Prostate gland (tissue), 2 donors: ENCODE measurements at regions not wholly inside any gene's neighbourhood (a gene's known extent, or its start where the extent isn't known, plus 50 kb on each side); places are given as distances from the start of the nearest gene placed in this dataset.
"Not testable (repeated sequence)": the region's sequence is repeated elsewhere in the genome, so short reads cannot be mapped to it uniquely, and the experiment has no call there.

Experiments used
- DNase-seq: peaks from one replicate; pipeline ENCODE4 v3.0.0-alpha.2; 2019; ENCODE audit warnings: low spot score
- H3K27ac ChIP-seq, 2 donors: fragments of 200-600 bp; sonication (generic); 2 replicates each; pipeline ENCODE4 v1.5.1; 2017 to 2019
- H3K27me3 ChIP-seq: fragments of 200-600 bp; sonication (generic); replicated peaks from 2 replicates; pipeline ENCODE4 v1.5.1; 2019; ENCODE audit not compliant: insufficient read depth
- H3K36me3 ChIP-seq, 2 donors: fragments of 200-600 bp; sonication (generic); 1 replicate in 1 of 2; 2 replicates in 1 of 2; pipeline versions ENCODE4 v1.5.1 to v1.8.1; 2017 to 2019
- H3K4me1 ChIP-seq: fragments of 200-600 bp; sonication (generic); replicated peaks from 2 replicates; pipeline ENCODE4 v1.5.1; 2019
- H3K4me3 ChIP-seq, 2 donors: fragments of 200-600 bp; sonication (generic); 2 replicates each; pipeline ENCODE4 v1.5.1; 2017 to 2019
- H3K9me3 ChIP-seq: fragments of 200-600 bp; sonication (generic); 2 replicates; pipeline ENCODE4 v1.5.1; 2017
- POLR2A ChIP-seq: fragments of 450-650 bp; IDR thresholded peaks from one replicate; pipeline ENCODE4 v1.6.1; 2016; ENCODE audit warnings: antibody characterized with exemption, mild to moderate bottlenecking
- POLR2AphosphoS5 ChIP-seq: sonication (generic); formaldehyde crosslinking; IDR thresholded peaks from one replicate; pipeline ENCODE4 v1.6.1; 2017; ENCODE audit warnings: antibody characterized with exemption
- WGBS: methylation state at CpG from one replicate; pipeline ENCODE4 v1.1.5; 2018; 5-methylcytosine and 5-hydroxymethylcytosine counted together
- intact Hi-C: fragments of 100-400 bp; cut with DNase I; formaldehyde crosslinking; loops from one replicate; pipeline ENCODE4 v1.14.2; 2022
- TF ChIP-seq, protein P1 (sequence below), 4 experiments: fragments of 200-600 bp in 2 of 4; fragments of 450-650 bp in 2 of 4; sonication (generic) in 2 of 4; IDR thresholded peaks; 1 replicate in 3 of 4; 2 replicates in 1 of 4; pipeline ENCODE4 v1.5.1; 2016 to 2019; ENCODE audit warnings: antibody characterized with exemption in 4 of 4, mild to moderate bottlenecking in 2 of 4, moderate library complexity in 2 of 4

- no peak overlapping the region for H3K4me3 ChIP-seq
- H3K27ac ChIP-seq = no peak overlapping the region
- H3K36me3 ChIP-seq = no peaks in the 10 kb centered on the region
- no peak for DNase-seq
- WGBS = 81% methylated on average over 3 of the region's 3 CpGs
- H3K9me3 ChIP-seq = no peaks in the 10 kb centered on the region
- intact Hi-C loops = no loop called here
- H3K4me1 ChIP-seq = no peaks in the 10 kb centered on the region
- H3K27me3 ChIP-seq = no peaks in the 10 kb centered on the region
- TF ChIP-seq, protein P1, sequence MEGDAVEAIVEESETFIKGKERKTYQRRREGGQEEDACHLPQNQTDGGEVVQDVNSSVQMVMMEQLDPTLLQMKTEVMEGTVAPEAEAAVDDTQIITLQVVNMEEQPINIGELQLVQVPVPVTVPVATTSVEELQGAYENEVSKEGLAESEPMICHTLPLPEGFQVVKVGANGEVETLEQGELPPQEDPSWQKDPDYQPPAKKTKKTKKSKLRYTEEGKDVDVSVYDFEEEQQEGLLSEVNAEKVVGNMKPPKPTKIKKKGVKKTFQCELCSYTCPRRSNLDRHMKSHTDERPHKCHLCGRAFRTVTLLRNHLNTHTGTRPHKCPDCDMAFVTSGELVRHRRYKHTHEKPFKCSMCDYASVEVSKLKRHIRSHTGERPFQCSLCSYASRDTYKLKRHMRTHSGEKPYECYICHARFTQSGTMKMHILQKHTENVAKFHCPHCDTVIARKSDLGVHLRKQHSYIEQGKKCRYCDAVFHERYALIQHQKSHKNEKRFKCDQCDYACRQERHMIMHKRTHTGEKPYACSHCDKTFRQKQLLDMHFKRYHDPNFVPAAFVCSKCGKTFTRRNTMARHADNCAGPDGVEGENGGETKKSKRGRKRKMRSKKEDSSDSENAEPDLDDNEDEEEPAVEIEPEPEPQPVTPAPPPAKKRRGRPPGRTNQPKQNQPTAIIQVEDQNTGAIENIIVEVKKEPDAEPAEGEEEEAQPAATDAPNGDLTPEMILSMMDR (IDR thresholded peaks at IDR 0.05) = no peak
- TF ChIP-seq POLR2A (no peak), POLR2AphosphoS5 (no peak)
These were observed 122.7 kb upstream of the BEND6 start for GRCh38 chr6:56832225-56832624.

GRCh38 chr6:56831334-56831733 lies 123.6 kb upstream of the BEND6 start:
- H3K4me1 ChIP-seq = no peaks in the 10 kb centered on the region
- H3K36me3 ChIP-seq = no peaks in the 10 kb centered on the region
- intact Hi-C loops = no loop called here
- DNase-seq = no peak
- no peak overlapping the region for H3K4me3 ChIP-seq
- TF ChIP-seq POLR2AphosphoS5 (no peak), POLR2A (no peak)
- TF ChIP-seq, protein P1 (IDR thresholded peaks at IDR 0.05) = no peak
- no peaks in the 10 kb centered on the region for H3K27me3 ChIP-seq
- H3K9me3 ChIP-seq = no peaks in the 10 kb centered on the region
- H3K27ac ChIP-seq = no peak overlapping the region
- 92% methylated on average over 2 of the region's 2 CpGs for WGBS

GRCh38 chr6:56827908-56828649 lies 126.8 kb upstream of the BEND6 start:
- H3K4me1 ChIP-seq = no peaks in the 10 kb centered on the region
- WGBS = 90% methylated on average over 2 of the region's 2 CpGs
- TF ChIP-seq POLR2AphosphoS5 (no peak), POLR2A (no peak)
- TF ChIP-seq, protein P1 (IDR thresholded peaks at IDR 0.05) = no peak
- no peaks in the 10 kb centered on the region for H3K36me3 ChIP-seq
- H3K27me3 ChIP-seq = no peaks in the 10 kb centered on the region
- H3K27ac ChIP-seq = no peak overlapping the region
- H3K9me3 ChIP-seq = no peaks in the 10 kb centered on the region
- no peak overlapping the region for H3K4me3 ChIP-seq
- intact Hi-C loops = no loop called here
- no peak for DNase-seq

DNA sequence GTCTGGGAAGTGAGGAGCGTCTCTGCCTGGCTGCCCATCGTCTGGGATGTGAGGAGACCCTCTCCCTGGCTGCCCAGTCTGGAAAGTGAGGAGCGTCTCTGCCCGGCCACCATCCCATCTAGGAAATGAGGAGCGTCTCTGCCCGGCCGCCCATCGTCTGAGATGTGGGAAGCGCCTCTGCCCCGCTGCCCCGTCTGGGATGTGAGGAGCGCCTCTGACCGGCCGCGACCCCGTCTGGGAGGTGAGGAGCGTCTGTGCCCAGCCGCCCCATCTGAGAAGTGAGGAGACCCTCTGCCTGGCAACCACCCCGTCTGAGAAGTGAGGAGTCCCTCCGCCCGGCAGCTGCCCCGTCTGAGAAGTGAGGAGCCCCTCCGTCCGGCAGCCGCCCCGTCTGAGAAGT lies 130.5 kb upstream of the BEND6 start:
- DNase-seq, H3K27ac ChIP-seq, H3K4me3 ChIP-seq, H3K4me1 ChIP-seq, intact Hi-C loops, H3K9me3 ChIP-seq, H3K27me3 ChIP-seq, H3K36me3 ChIP-seq: not testable (repeated sequence)
- 96% methylated on average over 26 of the region's 26 CpGs for WGBS

DNA sequence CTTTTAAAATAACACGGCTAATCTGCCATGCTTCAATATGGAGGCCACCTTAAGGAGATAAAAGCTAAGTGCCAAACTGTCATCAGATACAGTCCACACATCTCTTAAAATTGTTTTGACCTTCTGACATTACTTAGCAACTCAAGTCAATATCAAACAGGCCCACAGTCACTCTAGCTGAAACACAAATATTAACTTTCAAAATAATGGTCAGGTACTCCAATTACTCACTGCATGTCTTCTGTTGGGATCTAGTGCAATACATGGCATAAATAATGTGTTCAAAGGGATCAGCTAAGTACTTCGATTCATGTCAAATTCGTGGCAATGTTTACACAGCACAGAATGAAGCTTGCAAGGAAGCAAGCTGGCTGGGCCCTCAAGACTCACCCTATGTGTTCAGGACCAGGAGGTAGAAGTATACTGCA lies 133.9 kb upstream of the BEND6 start:
- Histone ChIP-seq H3K27ac (no peak overlapping the region), H3K9me3 (no peaks in the 10 kb centered on the region), H3K4me3 (no peak overlapping the region), H3K36me3 (no peaks in the 10 kb centered on the region), H3K4me1 (no peaks in the 10 kb centered on the region), H3K27me3 (no peaks in the 10 kb centered on the region)
- intact Hi-C loops = no loop called here
- DNase-seq = no peak
- TF ChIP-seq POLR2A (no peak), POLR2AphosphoS5 (no peak)
- TF ChIP-seq, protein P1 (IDR thresholded peaks at IDR 0.05) = no peak
- 49% methylated on average over 3 of the region's 3 CpGs for WGBS
